CD4-positive, alpha-beta T cell (primary cell): ENCODE measurements at regions not wholly inside any gene's neighbourhood (a gene's known extent, or its start where the extent isn't known, plus 50 kb on each side); places are given as distances from the start of the nearest gene placed in this dataset.

ENCODE experiments used
- ATAC-seq: fragments of 200-7000 bp; cut with Tn5 transposase; one replicate; pipeline ENCODE4 v1.10.0; 2022; ENCODE audit warnings: mild to moderate bottlenecking; ENCODE audit not compliant: poor library complexity
- CTCF ChIA-PET: fragments of 350-600 bp; sonication (Branson Sonifier 250); formaldehyde crosslinking; loops from one replicate; lab custom pipeline; 2021; ENCODE audit warnings: antibody characterized with exemption, inconsistent platforms; lab: Charles Lee
- POLR2A ChIA-PET: fragments of 350-600 bp; sonication (Branson Sonifier 250); formaldehyde crosslinking; loops from one replicate; lab custom pipeline; 2021; ENCODE audit warnings: antibody characterized with exemption, inconsistent platforms; lab: Charles Lee
- DNase-seq, 14 experiments: peaks; one replicate each; pipeline ENCODE4 v3.0.0-alpha.2; 2013 to 2020; ENCODE audit warnings: mixed read lengths in 2 of 14
- H3K27ac ChIP-seq, 2 donors: one replicate each; pipeline versions ENCODE4 v1.5.1 to v1.7.0; 2013; ENCODE audit warnings: low read length in 2 of 2, low read depth in 1 of 2, mild to moderate bottlenecking in 1 of 2
- H3K27me3 ChIP-seq, 2 experiments: 1 replicate in 1 of 2; 2 replicates in 1 of 2; pipeline versions ENCODE4 v1.6.1 to v1.7.0; 2013; ENCODE audit warnings: low read length in 2 of 2, control low read depth in 1 of 2, mild to moderate bottlenecking in 1 of 2, moderate library complexity in 1 of 2; ENCODE audit not compliant: insufficient read depth in 2 of 2, control insufficient read depth in 1 of 2
- H3K36me3 ChIP-seq: one replicate; pipeline ENCODE4 v1.6.1; 2013; ENCODE audit warnings: low read length, control low read depth; ENCODE audit not compliant: insufficient read depth
- H3K4me1 ChIP-seq: one replicate; pipeline ENCODE4 v1.6.1; 2013; ENCODE audit warnings: low read length, control low read depth; ENCODE audit not compliant: insufficient read depth
- H3K4me3 ChIP-seq: one replicate; pipeline ENCODE4 v1.5.1; 2013; ENCODE audit warnings: mild to moderate bottlenecking, low read length, moderate library complexity
- H3K9me3 ChIP-seq, 2 experiments: 1 replicate in 1 of 2; 2 replicates in 1 of 2; pipeline versions ENCODE4 v1.6.1 to v1.7.0; 2013; ENCODE audit warnings: low read length in 2 of 2, mild to moderate bottlenecking in 2 of 2, control low read depth in 1 of 2, moderate library complexity in 1 of 2; ENCODE audit not compliant: control insufficient read depth in 1 of 2, insufficient read depth in 1 of 2
- H3K27ac Mint-ChIP-seq: one replicate; pipeline ENCODE4 v1.8.0; 2020; ENCODE audit warnings: mixed read lengths
- H3K27me3 Mint-ChIP-seq: one replicate; pipeline ENCODE4 v1.8.0; 2021; ENCODE audit warnings: mixed read lengths
- H3K36me3 Mint-ChIP-seq: one replicate; pipeline ENCODE4 v1.8.0; 2021; ENCODE audit warnings: low read depth, mixed read lengths
- H3K4me1 Mint-ChIP-seq: one replicate; pipeline ENCODE4 v1.8.0; 2021; ENCODE audit warnings: low read depth, mixed read lengths
- H3K4me3 Mint-ChIP-seq: one replicate; pipeline ENCODE4 v1.8.0; 2020; ENCODE audit warnings: mild to moderate bottlenecking, mixed read lengths
- H3K9me3 Mint-ChIP-seq: one replicate; pipeline ENCODE4 v1.8.0; 2020; ENCODE audit warnings: mixed read lengths
- intact Hi-C, 2 experiments: fragments of 100-400 bp; cut with DNase I in 1 of 2; cut with micrococcal nuclease in 1 of 2; formaldehyde crosslinking; loops; one replicate each; pipeline versions ENCODE4 v1.15.1 to v1.9.0; 2023 to 2025; cut with DNase I, micrococcal nuclease
- TF ChIP-seq, protein P1 (sequence below): fragments of 200-600 bp; IDR thresholded peaks from one replicate; pipeline ENCODE4 v1.8.0; 2022; ENCODE audit warnings: antibody characterized with exemption, mild to moderate bottlenecking

DNA sequence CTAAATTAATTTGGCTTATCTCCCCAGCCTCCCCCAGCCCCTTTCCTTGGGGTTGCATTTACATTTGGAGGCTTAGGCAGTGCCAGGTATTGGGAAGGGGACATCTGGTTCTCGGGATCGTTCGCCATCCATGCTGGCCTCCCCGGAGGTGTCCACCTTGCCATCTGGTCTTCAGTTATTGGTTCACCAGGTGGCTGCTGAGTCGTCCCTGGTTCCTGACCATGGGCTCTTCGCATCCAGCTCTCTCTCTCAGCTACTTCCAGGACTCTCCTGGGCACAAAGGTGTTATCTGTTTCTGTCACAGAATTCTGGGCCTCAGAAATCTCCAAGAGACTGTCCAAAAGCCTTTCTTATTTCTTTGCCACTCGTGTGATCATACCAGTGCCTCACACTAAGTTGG lies 75.4 kb upstream of the SCOC start:
- no peak overlapping the region for H3K27ac ChIP-seq
- H3K36me3 Mint-ChIP-seq = no peaks in the 10 kb centered on the region
- H3K36me3 ChIP-seq = no peaks in the 10 kb centered on the region
- DNase-seq = no peak
- no peaks in the 10 kb centered on the region for H3K4me1 ChIP-seq
- no peak overlapping the region for H3K27ac Mint-ChIP-seq
- POLR2A ChIA-PET = no interaction called here
- no peak overlapping the region for H3K4me3 ChIP-seq
- H3K4me3 Mint-ChIP-seq = no peak overlapping the region
- ATAC-seq = no peak
- intact Hi-C loops = no loop called here
- no peaks in the 10 kb centered on the region for H3K27me3 Mint-ChIP-seq
- H3K27me3 ChIP-seq = peaks cover 0 to 3% of the 10 kb centered on the region in 2 experiments
- no peaks in the 10 kb centered on the region for H3K4me1 Mint-ChIP-seq
- H3K9me3 ChIP-seq = no peaks in the 10 kb centered on the region
- H3K9me3 Mint-ChIP-seq = no peaks in the 10 kb centered on the region
- CTCF ChIA-PET = no interaction called here
- TF ChIP-seq, protein P1, sequence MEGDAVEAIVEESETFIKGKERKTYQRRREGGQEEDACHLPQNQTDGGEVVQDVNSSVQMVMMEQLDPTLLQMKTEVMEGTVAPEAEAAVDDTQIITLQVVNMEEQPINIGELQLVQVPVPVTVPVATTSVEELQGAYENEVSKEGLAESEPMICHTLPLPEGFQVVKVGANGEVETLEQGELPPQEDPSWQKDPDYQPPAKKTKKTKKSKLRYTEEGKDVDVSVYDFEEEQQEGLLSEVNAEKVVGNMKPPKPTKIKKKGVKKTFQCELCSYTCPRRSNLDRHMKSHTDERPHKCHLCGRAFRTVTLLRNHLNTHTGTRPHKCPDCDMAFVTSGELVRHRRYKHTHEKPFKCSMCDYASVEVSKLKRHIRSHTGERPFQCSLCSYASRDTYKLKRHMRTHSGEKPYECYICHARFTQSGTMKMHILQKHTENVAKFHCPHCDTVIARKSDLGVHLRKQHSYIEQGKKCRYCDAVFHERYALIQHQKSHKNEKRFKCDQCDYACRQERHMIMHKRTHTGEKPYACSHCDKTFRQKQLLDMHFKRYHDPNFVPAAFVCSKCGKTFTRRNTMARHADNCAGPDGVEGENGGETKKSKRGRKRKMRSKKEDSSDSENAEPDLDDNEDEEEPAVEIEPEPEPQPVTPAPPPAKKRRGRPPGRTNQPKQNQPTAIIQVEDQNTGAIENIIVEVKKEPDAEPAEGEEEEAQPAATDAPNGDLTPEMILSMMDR = no peak

DNA sequence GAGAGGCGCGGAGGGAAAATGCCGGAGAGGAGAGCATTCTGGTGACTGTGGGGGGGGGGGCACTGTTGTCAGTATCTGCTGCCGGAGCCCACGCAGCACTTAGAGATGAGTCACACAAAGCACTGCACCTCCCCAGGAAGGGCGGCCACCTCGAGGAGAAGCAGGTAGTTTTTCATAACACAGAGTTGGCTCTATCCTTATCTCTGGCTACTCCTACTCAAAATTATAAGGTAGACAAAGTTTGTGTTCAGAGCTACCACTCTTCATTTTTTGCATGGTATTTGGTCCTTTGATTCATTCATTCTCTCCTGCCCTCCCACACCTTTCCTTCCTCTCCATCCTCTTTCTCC lies 76.2 kb upstream of the SCOC start:
- H3K36me3 Mint-ChIP-seq = no peaks in the 10 kb centered on the region
- Histone ChIP-seq H3K36me3 (no peaks in the 10 kb centered on the region), H3K4me3 (no peak overlapping the region), H3K9me3 (no peaks in the 10 kb centered on the region), H3K4me1 (no peaks in the 10 kb centered on the region), H3K27ac (no peak overlapping the region), H3K27me3 (peaks cover 0 to 3% of the 10 kb centered on the region in 2 experiments)
- H3K27me3 Mint-ChIP-seq = no peaks in the 10 kb centered on the region
- no peak overlapping the region for H3K4me3 Mint-ChIP-seq
- ATAC-seq (no peak), DNase-seq (no peak)
- CTCF ChIA-PET = no interaction called here
- no peaks in the 10 kb centered on the region for H3K4me1 Mint-ChIP-seq
- no peak overlapping the region for H3K27ac Mint-ChIP-seq
- H3K9me3 Mint-ChIP-seq = no peaks in the 10 kb centered on the region
- intact Hi-C loops = no loop called here
- POLR2A ChIA-PET = no interaction called here
- TF ChIP-seq, protein P1 = no peak

DNA sequence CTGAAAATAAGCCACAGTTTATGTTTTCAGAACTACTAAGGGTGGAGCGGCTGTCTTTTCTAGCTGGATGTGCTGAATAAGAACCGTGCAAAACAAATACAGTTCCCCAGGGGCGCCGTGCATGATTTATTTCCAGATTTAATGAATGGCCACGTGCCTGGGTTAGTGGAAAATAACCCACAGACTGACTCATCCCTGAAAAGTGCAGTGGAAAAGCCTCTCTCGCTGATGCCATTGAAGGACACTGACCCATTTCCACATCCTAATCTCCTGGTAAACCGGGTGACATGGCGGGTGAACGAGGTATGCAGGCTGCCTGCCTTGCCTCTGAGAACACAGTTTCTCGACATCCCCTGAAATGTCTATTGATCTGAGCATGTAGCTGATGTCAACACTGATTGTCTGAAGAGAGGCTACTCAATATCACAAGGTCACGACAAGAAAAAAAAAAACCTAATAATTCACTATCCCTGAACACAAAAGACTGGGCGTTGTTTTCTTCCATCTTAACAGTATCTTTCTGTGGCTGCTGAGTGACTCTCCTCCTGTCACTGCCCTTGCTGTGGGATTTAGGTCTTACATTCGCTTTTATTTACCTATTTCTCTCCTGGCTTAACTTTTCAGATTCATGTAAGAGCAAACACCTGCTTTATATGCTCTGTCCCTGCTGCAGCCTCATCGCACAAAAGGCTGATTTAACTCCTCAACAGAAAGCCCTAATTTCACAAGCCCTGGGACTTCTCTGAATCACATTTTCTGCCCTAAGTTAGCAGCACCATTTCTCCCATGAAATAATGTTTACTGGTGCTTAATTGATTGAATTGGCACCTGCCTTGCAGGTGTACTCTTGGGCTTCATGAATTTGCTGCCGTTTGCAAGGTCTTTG lies 76.9 kb upstream of the SCOC start:
- no peak overlapping the region for H3K27ac Mint-ChIP-seq
- no peaks in the 10 kb centered on the region for H3K36me3 ChIP-seq
- intact Hi-C loops = no loop called here
- H3K27me3 Mint-ChIP-seq = no peaks in the 10 kb centered on the region
- H3K27ac ChIP-seq = no peak overlapping the region
- ATAC-seq (no peak), DNase-seq (no peak)
- H3K9me3 ChIP-seq = no peaks in the 10 kb centered on the region
- ChIA-PET CTCF (no interaction called here), POLR2A (no interaction called here)
- no peak overlapping the region for H3K4me3 ChIP-seq
- no peaks in the 10 kb centered on the region for H3K9me3 Mint-ChIP-seq
- no peak overlapping the region for H3K4me3 Mint-ChIP-seq
- peaks cover 0 to 3% of the 10 kb centered on the region in 2 experiments for H3K27me3 ChIP-seq
- H3K4me1 Mint-ChIP-seq = no peaks in the 10 kb centered on the region
- TF ChIP-seq, protein P1 = no peak
- no peaks in the 10 kb centered on the region for H3K36me3 Mint-ChIP-seq
- no peaks in the 10 kb centered on the region for H3K4me1 ChIP-seq
